Kidney epithelial cell (primary cell): ENCODE measurements at regions not wholly inside any gene's neighbourhood (a gene's known extent, or its start where the extent isn't known, plus 50 kb on each side); places are given as distances from the start of the nearest gene placed in this dataset.

Source experiments
- DNase-seq: peaks from one replicate; pipeline ENCODE4 v3.0.0-alpha.2; 2010; ENCODE audit warnings: low read depth
- H3K27me3 ChIP-seq: 2 replicates; pipeline ENCODE4 v1.6.0; 2011; ENCODE audit warnings: low read length; ENCODE audit not compliant: control insufficient read depth, insufficient read depth
- H3K36me3 ChIP-seq: 2 replicates; pipeline ENCODE4 v1.5.1; 2011; ENCODE audit warnings: low read length; ENCODE audit not compliant: control insufficient read depth, insufficient read depth
- H3K4me3 ChIP-seq: 2 replicates; pipeline ENCODE4 v1.5.1; 2011; ENCODE audit warnings: low read depth, mild to moderate bottlenecking, control low read depth, low read length
- TF ChIP-seq, protein P1 (sequence below): IDR thresholded peaks from 2 replicates; pipeline ENCODE4 v1.5.1; 2011; ENCODE audit warnings: mild to moderate bottlenecking, moderate library complexity, low read length, control low read depth, inconsistent platforms; ENCODE audit not compliant: insufficient read depth, poor library complexity, severe bottlenecking

DNA sequence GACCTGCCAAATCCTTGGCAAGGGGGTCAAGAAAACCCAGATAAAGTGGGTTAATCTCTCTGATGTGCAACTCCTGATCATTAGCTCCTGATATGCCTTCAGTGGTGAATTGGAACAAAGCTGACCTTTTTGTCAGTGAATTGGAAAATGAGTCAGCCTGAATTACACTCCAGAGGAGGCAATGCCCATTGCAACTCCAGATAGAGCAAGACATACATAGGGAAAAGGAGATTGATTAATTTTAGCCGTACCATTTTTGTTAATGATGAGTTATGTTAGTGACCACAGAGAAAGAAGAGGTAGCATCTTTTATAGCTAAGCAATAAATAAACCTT, 195.2 kb upstream of the CADPS start:
- no peak overlapping the region for H3K4me3 ChIP-seq
- DNase-seq, result no peak
- H3K36me3 ChIP-seq, result no peaks in the 10 kb centered on the region
- TF ChIP-seq, protein P1, sequence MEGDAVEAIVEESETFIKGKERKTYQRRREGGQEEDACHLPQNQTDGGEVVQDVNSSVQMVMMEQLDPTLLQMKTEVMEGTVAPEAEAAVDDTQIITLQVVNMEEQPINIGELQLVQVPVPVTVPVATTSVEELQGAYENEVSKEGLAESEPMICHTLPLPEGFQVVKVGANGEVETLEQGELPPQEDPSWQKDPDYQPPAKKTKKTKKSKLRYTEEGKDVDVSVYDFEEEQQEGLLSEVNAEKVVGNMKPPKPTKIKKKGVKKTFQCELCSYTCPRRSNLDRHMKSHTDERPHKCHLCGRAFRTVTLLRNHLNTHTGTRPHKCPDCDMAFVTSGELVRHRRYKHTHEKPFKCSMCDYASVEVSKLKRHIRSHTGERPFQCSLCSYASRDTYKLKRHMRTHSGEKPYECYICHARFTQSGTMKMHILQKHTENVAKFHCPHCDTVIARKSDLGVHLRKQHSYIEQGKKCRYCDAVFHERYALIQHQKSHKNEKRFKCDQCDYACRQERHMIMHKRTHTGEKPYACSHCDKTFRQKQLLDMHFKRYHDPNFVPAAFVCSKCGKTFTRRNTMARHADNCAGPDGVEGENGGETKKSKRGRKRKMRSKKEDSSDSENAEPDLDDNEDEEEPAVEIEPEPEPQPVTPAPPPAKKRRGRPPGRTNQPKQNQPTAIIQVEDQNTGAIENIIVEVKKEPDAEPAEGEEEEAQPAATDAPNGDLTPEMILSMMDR, result no peak
- no peaks in the 10 kb centered on the region for H3K27me3 ChIP-seq

DNA sequence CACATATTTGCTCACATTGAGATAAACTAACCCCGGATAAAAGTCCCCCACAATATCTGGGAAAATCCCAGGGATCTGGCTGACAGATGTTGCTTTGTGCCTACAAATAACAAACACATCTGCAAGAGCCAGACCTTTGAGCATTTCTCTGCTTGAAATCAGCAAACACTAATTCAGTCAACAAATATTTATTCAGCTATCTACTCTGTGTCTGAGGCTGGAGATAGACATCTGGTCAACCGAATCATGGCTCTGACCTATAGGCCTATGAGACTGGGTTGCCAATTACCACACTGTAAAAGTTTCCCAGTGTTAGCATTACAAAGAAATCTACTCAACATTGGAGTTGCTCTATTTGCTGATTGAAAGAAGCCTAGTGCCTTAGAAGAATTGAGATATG, 201.1 kb upstream of the CADPS start:
- TF ChIP-seq, protein P1, result no peak
- no peak for DNase-seq
- Histone ChIP-seq H3K36me3 (no peaks in the 10 kb centered on the region), H3K27me3 (no peaks in the 10 kb centered on the region), H3K4me3 (no peak overlapping the region)

DNA sequence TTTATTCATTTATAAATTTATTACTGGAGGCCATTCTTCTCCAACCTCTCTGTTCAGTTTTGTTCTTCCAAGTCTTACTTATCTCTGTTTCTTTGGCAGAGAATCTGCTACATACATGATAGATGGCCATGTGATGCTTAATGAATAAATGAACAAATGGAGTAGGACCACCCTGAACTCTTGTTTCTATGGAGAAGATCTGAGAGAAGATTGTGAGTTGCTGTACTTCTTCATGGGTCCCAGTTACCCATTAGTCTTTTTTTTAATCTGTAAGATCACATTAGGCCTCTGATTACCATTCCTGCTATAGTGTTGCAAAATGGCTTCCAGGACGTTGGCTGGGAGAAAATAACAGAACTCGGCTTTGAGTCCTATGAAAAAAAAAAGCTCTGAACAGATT, 191.9 kb upstream of the SYNPR start:
- no peaks in the 10 kb centered on the region for H3K36me3 ChIP-seq
- no peak for DNase-seq
- H3K27me3 ChIP-seq, result no peaks in the 10 kb centered on the region
- TF ChIP-seq, protein P1, result no peak
- no peak overlapping the region for H3K4me3 ChIP-seq

- Histone ChIP-seq H3K4me3 (no peak overlapping the region), H3K36me3 (no peaks in the 10 kb centered on the region), H3K27me3 (no peaks in the 10 kb centered on the region)
- DNase-seq, result no peak
- TF ChIP-seq, protein P1, result no peak
Observed at GRCh38 chr3:63089007-63089750, 188.9 kb upstream of the SYNPR start.

- Histone ChIP-seq H3K27me3 (no peaks in the 10 kb centered on the region), H3K36me3 (no peaks in the 10 kb centered on the region), H3K4me3 (no peak overlapping the region)
- no peak for DNase-seq
- TF ChIP-seq, protein P1, result no peak
Observed at GRCh38 chr3:63089751-63090132, 188.4 kb upstream of the SYNPR start.

GRCh38 chr3:63090656-63091055, 187.5 kb upstream of the SYNPR start:
- TF ChIP-seq, protein P1, result no peak
- DNase-seq, result no peak

More at GRCh38 chr3:63090656-63091055, 187.5 kb upstream of the SYNPR start:
- H3K27me3 ChIP-seq, result no peaks in the 10 kb centered on the region
- no peak overlapping the region for H3K4me3 ChIP-seq
- H3K36me3 ChIP-seq, result no peaks in the 10 kb centered on the region
